ENCODE measurements at regions not wholly inside any gene's neighbourhood (a gene's known extent, or its start where the extent isn't known, plus 50 kb on each side); places are given as distances from the start of the nearest gene placed in this dataset.
"Not testable (repeated sequence)": the region's sequence is repeated elsewhere in the genome, so short reads cannot be mapped to it uniquely, and the experiment has no call there.

- DNase-seq (ENCODE audit: low read depth): no peak
These were observed 430.1 kb upstream of the FRG1 start for GRCh38 chr4:189510601-189511000.

DNA sequence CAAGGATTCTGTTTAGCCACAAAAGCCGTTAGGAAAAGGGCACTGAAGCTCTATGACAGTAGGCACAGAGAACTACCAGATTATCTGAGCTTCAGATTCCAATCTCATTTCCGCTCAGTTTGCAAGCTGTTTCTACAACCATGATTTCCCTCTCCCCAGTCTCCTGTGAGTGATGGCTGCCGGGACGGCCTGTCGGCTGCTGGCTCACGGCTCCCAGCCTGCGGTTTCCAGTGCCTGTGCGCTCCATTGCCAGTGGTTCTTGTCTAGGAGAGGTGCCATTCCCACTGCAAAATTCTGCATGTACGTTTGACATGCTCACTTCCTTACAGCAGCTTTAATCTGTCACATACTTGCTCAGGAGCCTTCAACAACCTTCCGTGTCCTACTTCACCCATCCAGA is 429.1 kb upstream of the FRG1 start:
- DNase-seq (ENCODE audit: low read depth): no peak

- no peak for DNase-seq (ENCODE audit: low read depth)
These were observed 427.3 kb upstream of the FRG1 start for GRCh38 chr4:189513421-189513820.

DNA sequence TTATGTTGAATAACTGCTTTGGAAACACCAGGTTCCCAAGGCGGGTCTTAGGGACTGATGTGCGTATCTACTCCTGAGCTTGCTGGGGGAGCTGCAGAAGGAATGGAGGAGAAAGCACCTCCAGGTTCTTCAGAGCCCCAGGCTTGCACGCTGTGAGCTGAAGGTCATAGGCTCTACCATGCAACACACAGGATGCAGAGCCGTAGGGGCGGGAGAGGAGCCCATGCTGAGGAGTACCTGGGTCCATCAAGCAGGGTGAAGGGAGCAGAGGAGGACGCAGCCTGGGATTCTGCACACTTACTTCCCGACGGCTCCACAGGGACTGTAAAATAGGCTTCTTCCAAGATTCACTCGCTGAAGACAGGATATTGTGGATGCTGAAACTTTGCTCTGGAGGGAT is 426.5 kb upstream of the FRG1 start:
- no peak for DNase-seq (ENCODE audit: low read depth)

GRCh38 chr4:189516902-189517301 is 423.8 kb upstream of the FRG1 start:
- DNase-seq (ENCODE audit: low read depth): no peak

DNA sequence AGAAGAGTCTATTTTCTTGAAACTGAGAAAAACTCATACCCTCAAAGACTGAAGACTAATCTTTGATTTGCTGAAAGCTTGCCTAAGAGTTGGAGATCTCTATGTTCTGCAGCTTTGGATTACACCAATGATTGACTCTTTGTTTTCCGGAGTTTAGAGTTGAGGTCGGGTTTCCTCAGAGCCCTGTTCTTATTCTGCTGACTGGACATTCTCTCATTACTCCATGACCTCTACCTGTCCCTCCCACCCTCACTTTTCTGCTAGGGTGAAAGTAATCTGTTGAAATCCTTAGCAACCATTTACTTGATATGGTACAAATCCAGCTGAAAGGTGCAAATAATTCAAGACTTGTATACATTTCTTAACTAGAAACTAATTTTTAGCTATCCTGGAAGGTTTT is 421.5 kb upstream of the FRG1 start:
- DNase-seq (ENCODE audit: low read depth): no peak

DNA sequence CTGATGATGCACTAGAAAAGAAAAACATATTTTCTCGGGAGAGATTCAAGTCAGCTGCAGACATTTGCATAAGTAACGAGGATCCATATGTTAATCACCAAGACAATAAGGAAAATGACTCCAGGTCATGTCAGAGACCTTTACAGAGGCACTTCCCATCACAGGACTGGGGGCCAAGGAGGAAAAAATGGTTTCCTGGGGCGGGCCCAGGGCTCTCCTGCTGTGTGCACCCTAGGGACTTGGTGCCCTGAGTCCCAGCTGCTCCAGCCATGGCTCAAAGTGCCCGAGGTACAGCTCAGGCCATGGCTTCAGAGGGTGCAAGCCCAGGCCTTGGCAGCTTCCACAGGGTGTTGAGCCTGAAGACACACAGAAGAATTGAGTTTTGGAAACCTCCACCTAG is 415.4 kb upstream of the FRG1 start:
- no peak for DNase-seq (ENCODE audit: low read depth)

GRCh38 chr4:189530848-189531247 is 409.8 kb upstream of the FRG1 start:
- no peak for DNase-seq (ENCODE audit: low read depth)

DNA sequence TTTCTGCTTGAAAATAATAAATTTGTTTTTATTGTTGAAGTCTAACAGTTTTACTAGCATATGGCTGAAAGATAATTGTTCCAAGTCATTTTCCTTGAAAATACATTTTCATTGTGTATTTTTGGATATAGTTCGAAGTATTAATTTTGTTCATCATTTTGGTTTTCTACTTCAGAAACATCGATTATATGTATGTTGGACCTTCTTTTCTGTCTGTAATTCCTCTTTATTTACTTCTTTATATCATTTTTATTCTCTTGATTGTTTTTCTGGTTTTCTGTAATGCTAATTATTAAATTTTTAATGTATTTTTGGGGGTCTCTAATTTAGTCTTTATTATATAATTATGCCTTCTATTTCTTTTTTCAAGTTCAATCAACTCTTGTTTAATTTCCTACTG is 407.1 kb upstream of the FRG1 start:
- no peak for DNase-seq (ENCODE audit: low read depth)

GRCh38 chr4:189547559-189547958 is 393.1 kb upstream of the FRG1 start:
- DNase-seq (ENCODE audit: low read depth): no peak

- DNase-seq (ENCODE audit: low read depth): no peak
These were observed 392.1 kb upstream of the FRG1 start for GRCh38 chr4:189548484-189549125.

- DNase-seq (ENCODE audit: low read depth): not testable (repeated sequence)
These were observed 388.6 kb upstream of the FRG1 start for GRCh38 chr4:189551931-189552670.

- DNase-seq (ENCODE audit: low read depth): not testable (repeated sequence)
These were observed 380.1 kb upstream of the FRG1 start for GRCh38 chr4:189560605-189561004.

- not testable (repeated sequence) for DNase-seq (ENCODE audit: low read depth)
These were observed 376.9 kb upstream of the FRG1 start for GRCh38 chr4:189563751-189564150.

- not testable (repeated sequence) for DNase-seq (ENCODE audit: low read depth)
These were observed 374.4 kb upstream of the FRG1 start for GRCh38 chr4:189566271-189566670.

- not testable (repeated sequence) for DNase-seq (ENCODE audit: low read depth)
These were observed 373.8 kb upstream of the FRG1 start for GRCh38 chr4:189566900-189567299.

GRCh38 chr4:189579645-189580044 is 361.0 kb upstream of the FRG1 start:
- not testable (repeated sequence) for DNase-seq (ENCODE audit: low read depth)

DNA sequence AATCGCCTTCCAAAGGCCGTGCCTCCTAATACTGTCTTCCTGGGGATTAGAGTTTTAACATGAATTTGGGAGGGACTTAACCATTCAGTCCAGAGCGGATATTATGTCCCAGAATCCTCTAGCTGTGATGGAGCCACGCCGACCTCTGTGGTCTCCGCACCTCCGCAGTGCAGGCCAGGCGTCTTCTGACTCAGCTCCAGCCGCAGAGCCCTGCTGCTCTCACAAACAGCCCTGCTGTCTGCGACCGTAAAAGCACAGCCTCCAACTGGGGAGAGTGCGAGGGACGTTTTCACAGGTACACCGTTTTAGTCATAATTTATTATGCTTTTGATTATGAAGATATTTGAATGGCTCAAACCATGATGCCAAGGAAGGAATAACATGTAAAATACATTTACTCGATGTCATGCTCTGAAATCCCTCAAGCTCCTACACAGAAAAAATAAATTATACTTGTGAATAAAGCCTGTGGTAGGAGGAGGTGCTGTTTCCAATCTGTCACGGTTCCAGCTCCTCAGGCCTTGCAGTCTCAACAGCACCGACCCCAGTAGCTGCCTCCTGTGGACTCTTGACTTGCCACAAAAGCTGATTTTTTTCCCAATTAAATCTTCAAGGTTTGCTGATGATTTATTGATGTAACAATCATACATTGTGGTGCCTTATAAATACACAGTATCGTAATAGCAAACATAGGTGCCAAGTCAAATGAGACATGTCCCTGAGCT is 353.6 kb upstream of the FRG1 start:
- DNase-seq (ENCODE audit: low read depth): not testable (repeated sequence)

DNA sequence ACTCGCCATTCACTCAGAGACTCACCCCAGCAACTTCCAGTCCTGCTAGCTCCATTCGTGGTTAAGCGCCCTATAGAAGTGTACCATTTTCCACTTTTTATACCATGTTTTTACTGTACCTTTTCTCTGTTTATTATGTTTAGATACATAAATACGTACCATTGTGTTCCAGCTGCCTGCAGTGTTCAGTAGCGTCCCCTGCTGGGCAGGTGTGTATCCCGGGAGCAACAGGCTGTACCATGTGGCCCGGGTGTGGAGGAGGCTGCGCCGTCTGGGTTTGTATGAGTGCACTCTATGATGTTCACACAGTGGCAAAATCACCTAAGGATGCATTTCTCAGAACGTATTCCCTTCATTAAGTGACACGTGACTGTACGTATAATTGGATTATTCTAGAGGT is 351.5 kb upstream of the FRG1 start:
- not testable (repeated sequence) for DNase-seq (ENCODE audit: low read depth)

GRCh38 chr4:189592890-189593289 is 347.8 kb upstream of the FRG1 start:
- DNase-seq (ENCODE audit: low read depth): no peak

DNA sequence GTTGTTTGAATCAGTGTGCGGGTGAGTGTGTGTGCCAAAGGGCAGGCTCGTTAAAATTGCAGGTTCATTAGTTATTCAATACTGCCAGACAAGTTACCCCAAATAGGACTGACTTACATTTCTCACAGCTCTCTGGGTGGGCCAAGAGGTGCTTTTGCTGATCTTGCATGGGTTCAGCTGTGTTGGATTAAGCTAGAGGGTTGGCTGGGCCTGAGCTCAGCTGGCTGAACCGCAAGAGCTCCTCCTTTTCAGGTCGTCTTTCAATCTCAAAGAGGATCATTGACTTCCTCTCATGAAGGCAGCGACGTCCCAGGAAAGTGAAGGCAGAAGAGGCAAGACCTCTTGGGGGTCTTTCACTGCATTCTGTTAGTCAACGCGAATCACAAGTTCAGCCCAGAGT is 343.3 kb upstream of the FRG1 start:
- DNase-seq (ENCODE audit: low read depth): no peak

- no peak for DNase-seq (ENCODE audit: low read depth)
These were observed 340.4 kb upstream of the FRG1 start for GRCh38 chr4:189600264-189600663.
